ENCODE measurements at regions not wholly inside any gene's neighbourhood (a gene's known extent, or its start where the extent isn't known, plus 50 kb on each side); places are given as distances from the start of the nearest gene placed in this dataset.

DNA sequence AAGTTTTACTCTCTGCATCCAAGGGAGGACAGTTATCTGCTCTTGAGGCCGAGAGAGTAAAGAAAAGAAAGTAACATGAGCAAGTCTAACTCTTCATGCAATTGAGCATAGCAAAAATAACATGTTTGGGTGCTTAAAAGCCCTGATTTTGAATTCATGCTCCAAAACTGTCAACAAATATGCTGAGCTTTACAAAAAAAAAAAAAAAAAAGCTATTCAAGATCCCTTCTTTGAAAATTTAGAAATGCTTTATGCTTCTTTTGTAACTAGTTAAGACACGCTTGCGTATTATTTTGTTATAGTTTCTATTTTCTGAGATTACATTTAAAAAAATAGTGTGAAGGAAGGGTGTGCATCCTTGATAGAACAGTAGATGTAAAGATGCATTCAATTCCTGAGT, 1733.0 kb downstream of the MRPL39 start:
- Histone ChIP-seq H4K20me1 (replicated peaks; ENCODE audit: insufficient read depth) (no peaks in the 10 kb centered on the region), H3F3A (replicated peaks; ENCODE audit: low read depth) (no peaks in the 10 kb centered on the region), H3K27me3 (ENCODE audit: insufficient read depth) (no peaks in the 10 kb centered on the region), H3K79me2 (replicated peaks; ENCODE audit: insufficient read depth) (no peaks in the 10 kb centered on the region), H2AFZ (no peak overlapping the region), H3K27ac (ENCODE audit: low read depth) (no peak overlapping the region), H3K9me2 (ENCODE audit: insufficient read depth) (no peaks in the 10 kb centered on the region), H3K4me3 (no peak overlapping the region), H3K4me1 (ENCODE audit: insufficient read depth) (no peaks in the 10 kb centered on the region), H3K4me2 (no peak overlapping the region), H3K36me3 (ENCODE audit: insufficient read depth) (no peaks in the 10 kb centered on the region)
- DNase-seq (ENCODE audit: low spot score) (no peak), ATAC-seq (no peak)
- H3K36me3 Mint-ChIP-seq (ENCODE audit: low read depth): peaks cover 7% of the 10 kb centered on the region; the same call in 1 of the 3 replicates
- H3K4me1 Mint-ChIP-seq: no peaks in the 10 kb centered on the region
- TF ChIP-seq POLR2AphosphoS5 (IDR thresholded peaks at IDR 0.05; ENCODE audit: low read depth) (no peak), CREB1 (CRISPR knock-in tag; IDR thresholded peaks at IDR 0.05; ENCODE audit: low read depth) (no peak), ZNF331 (CRISPR knock-in tag; IDR thresholded peaks at IDR 0.05; ENCODE audit: low read depth) (no peak), EZH2 (IDR thresholded peaks at IDR 0.05; ENCODE audit: low read depth, unreplicated experiment) (no peak), STAT1 (IDR thresholded peaks at IDR 0.05; ENCODE audit: unreplicated experiment) (no peak), NANOG (IDR thresholded peaks at IDR 0.05; ENCODE audit: borderline replicate concordance) (no peak), EZH2phosphoT487 (IDR thresholded peaks at IDR 0.05; ENCODE audit: unreplicated experiment) (no peak), JUNB (IDR thresholded peaks at IDR 0.05; ENCODE audit: unreplicated experiment) (no peak), ZNF114 (CRISPR knock-in tag; IDR thresholded peaks at IDR 0.05) (no peak)
- TF ChIP-seq, protein P1, sequence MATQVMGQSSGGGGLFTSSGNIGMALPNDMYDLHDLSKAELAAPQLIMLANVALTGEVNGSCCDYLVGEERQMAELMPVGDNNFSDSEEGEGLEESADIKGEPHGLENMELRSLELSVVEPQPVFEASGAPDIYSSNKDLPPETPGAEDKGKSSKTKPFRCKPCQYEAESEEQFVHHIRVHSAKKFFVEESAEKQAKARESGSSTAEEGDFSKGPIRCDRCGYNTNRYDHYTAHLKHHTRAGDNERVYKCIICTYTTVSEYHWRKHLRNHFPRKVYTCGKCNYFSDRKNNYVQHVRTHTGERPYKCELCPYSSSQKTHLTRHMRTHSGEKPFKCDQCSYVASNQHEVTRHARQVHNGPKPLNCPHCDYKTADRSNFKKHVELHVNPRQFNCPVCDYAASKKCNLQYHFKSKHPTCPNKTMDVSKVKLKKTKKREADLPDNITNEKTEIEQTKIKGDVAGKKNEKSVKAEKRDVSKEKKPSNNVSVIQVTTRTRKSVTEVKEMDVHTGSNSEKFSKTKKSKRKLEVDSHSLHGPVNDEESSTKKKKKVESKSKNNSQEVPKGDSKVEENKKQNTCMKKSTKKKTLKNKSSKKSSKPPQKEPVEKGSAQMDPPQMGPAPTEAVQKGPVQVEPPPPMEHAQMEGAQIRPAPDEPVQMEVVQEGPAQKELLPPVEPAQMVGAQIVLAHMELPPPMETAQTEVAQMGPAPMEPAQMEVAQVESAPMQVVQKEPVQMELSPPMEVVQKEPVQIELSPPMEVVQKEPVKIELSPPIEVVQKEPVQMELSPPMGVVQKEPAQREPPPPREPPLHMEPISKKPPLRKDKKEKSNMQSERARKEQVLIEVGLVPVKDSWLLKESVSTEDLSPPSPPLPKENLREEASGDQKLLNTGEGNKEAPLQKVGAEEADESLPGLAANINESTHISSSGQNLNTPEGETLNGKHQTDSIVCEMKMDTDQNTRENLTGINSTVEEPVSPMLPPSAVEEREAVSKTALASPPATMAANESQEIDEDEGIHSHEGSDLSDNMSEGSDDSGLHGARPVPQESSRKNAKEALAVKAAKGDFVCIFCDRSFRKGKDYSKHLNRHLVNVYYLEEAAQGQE (IDR thresholded peaks at IDR 0.05; ENCODE audit: unreplicated experiment): no peak
- TF ChIP-seq, protein P2, sequence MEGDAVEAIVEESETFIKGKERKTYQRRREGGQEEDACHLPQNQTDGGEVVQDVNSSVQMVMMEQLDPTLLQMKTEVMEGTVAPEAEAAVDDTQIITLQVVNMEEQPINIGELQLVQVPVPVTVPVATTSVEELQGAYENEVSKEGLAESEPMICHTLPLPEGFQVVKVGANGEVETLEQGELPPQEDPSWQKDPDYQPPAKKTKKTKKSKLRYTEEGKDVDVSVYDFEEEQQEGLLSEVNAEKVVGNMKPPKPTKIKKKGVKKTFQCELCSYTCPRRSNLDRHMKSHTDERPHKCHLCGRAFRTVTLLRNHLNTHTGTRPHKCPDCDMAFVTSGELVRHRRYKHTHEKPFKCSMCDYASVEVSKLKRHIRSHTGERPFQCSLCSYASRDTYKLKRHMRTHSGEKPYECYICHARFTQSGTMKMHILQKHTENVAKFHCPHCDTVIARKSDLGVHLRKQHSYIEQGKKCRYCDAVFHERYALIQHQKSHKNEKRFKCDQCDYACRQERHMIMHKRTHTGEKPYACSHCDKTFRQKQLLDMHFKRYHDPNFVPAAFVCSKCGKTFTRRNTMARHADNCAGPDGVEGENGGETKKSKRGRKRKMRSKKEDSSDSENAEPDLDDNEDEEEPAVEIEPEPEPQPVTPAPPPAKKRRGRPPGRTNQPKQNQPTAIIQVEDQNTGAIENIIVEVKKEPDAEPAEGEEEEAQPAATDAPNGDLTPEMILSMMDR (conservative IDR thresholded peaks at IDR 0.05; ENCODE audit: low read depth in 2 of 2): no peak
- TF ChIP-seq, protein P3, sequence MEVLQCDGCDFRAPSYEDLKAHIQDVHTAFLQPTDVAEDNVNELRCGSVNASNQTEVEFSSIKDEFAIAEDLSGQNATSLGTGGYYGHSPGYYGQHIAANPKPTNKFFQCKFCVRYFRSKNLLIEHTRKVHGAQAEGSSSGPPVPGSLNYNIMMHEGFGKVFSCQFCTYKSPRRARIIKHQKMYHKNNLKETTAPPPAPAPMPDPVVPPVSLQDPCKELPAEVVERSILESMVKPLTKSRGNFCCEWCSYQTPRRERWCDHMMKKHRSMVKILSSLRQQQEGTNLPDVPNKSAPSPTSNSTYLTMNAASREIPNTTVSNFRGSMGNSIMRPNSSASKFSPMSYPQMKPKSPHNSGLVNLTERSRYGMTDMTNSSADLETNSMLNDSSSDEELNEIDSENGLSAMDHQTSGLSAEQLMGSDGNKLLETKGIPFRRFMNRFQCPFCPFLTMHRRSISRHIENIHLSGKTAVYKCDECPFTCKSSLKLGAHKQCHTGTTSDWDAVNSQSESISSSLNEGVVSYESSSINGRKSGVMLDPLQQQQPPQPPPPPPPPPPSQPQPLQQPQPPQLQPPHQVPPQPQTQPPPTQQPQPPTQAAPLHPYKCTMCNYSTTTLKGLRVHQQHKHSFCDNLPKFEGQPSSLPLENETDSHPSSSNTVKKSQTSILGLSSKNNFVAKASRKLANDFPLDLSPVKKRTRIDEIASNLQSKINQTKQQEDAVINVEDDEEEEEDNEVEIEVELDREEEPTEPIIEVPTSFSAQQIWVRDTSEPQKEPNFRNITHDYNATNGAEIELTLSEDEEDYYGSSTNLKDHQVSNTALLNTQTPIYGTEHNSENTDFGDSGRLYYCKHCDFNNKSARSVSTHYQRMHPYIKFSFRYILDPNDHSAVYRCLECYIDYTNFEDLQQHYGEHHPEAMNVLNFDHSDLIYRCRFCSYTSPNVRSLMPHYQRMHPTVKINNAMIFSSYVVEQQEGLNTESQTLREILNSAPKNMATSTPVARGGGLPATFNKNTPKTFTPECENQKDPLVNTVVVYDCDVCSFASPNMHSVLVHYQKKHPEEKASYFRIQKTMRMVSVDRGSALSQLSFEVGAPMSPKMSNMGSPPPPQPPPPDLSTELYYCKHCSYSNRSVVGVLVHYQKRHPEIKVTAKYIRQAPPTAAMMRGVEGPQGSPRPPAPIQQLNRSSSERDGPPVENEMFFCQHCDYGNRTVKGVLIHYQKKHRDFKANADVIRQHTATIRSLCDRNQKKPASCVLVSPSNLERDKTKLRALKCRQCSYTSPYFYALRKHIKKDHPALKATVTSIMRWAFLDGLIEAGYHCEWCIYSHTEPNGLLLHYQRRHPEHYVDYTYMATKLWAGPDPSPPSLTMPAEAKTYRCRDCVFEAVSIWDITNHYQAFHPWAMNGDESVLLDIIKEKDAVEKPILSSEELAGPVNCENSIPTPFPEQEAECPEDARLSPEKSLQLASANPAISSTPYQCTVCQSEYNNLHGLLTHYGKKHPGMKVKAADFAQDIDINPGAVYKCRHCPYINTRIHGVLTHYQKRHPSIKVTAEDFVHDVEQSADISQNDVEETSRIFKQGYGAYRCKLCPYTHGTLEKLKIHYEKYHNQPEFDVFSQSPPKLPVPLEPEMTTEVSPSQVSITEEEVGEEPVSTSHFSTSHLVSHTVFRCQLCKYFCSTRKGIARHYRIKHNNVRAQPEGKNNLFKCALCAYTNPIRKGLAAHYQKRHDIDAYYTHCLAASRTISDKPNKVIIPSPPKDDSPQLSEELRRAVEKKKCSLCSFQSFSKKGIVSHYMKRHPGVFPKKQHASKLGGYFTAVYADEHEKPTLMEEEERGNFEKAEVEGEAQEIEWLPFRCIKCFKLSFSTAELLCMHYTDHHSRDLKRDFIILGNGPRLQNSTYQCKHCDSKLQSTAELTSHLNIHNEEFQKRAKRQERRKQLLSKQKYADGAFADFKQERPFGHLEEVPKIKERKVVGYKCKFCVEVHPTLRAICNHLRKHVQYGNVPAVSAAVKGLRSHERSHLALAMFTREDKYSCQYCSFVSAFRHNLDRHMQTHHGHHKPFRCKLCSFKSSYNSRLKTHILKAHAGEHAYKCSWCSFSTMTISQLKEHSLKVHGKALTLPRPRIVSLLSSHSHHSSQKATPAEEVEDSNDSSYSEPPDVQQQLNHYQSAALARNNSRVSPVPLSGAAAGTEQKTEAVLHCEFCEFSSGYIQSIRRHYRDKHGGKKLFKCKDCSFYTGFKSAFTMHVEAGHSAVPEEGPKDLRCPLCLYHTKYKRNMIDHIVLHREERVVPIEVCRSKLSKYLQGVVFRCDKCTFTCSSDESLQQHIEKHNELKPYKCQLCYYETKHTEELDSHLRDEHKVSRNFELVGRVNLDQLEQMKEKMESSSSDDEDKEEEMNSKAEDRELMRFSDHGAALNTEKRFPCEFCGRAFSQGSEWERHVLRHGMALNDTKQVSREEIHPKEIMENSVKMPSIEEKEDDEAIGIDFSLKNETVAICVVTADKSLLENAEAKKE (CRISPR knock-in tag; IDR thresholded peaks at IDR 0.05): no peak
- TF ChIP-seq, protein P4, sequence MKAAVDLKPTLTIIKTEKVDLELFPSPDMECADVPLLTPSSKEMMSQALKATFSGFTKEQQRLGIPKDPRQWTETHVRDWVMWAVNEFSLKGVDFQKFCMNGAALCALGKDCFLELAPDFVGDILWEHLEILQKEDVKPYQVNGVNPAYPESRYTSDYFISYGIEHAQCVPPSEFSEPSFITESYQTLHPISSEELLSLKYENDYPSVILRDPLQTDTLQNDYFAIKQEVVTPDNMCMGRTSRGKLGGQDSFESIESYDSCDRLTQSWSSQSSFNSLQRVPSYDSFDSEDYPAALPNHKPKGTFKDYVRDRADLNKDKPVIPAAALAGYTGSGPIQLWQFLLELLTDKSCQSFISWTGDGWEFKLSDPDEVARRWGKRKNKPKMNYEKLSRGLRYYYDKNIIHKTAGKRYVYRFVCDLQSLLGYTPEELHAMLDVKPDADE (IDR thresholded peaks at IDR 0.05): no peak
- no peak overlapping the region for H3K27ac Mint-ChIP-seq
- no peak overlapping the region for H3K4me3 Mint-ChIP-seq
- H3K9me3 Mint-ChIP-seq: peaks cover 83% of the 10 kb centered on the region
- H3K27me3 Mint-ChIP-seq (ENCODE audit: insufficient read depth, low read depth, poor library complexity): no peaks in the 10 kb centered on the region

All from GM23338 (cell line).